ENCODE measurements at regions not wholly inside any gene's neighbourhood (a gene's known extent, or its start where the extent isn't known, plus 50 kb on each side); places are given as distances from the start of the nearest gene placed in this dataset.

- H3K4me3 ChIP-seq, result no peak overlapping the region
- no peaks in the 10 kb centered on the region for H3K4me1 ChIP-seq (ENCODE audit: low read depth)
- H3K36me3 ChIP-seq, result no peaks in the 10 kb centered on the region
- no peak for DNase-seq (ENCODE audit: low read depth in 1 of 2, low spot score in 1 of 2)
- no peak for TF ChIP-seq CTCF (IDR thresholded peaks at IDR 0.05; ENCODE audit: low read depth, low read length)
- no peak overlapping the region for H3K27ac ChIP-seq
- H3K27me3 ChIP-seq, result no peaks in the 10 kb centered on the region
- no peaks in the 10 kb centered on the region for H3K9me3 ChIP-seq (ENCODE audit: low read depth)
These were observed 138.9 kb upstream of the DCC start for GRCh38 chr18:52200921-52201663.

DNA sequence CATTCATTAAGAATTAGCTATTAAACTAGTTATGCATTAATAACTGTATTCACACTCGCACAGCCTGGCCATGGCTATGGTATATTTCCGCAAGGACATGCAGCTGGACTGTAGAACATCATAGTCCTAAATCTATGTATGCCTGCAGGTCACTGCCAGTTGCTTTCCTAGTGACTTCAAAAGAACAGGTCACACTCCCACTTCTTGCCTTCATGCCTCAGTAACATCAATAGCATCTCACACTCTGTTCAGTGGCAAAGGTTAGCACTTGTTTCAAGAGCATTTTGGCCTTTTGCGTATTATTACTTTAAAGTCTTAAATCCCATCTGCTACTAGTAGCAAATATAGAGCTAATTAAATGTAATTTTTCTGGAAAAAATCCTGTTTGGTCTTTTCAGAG lies 131.4 kb upstream of the DCC start:
- Histone ChIP-seq H3K9me3 (ENCODE audit: low read depth) (no peaks in the 10 kb centered on the region), H3K27me3 (no peaks in the 10 kb centered on the region), H3K36me3 (no peaks in the 10 kb centered on the region), H3K27ac (no peak overlapping the region), H3K4me3 (no peak overlapping the region), H3K4me1 (ENCODE audit: low read depth) (peaks cover 10% of the 10 kb centered on the region)
- TF ChIP-seq CTCF (IDR thresholded peaks at IDR 0.05; ENCODE audit: low read depth, low read length), result no peak
- DNase-seq (ENCODE audit: low read depth in 1 of 2, low spot score in 1 of 2), result no peak

- no peak for TF ChIP-seq CTCF (IDR thresholded peaks at IDR 0.05; ENCODE audit: low read depth, low read length)
- H3K27ac ChIP-seq, result no peak overlapping the region
These were observed 123.9 kb upstream of the DCC start for GRCh38 chr18:52216109-52216508.

GRCh38 chr18:52216666-52217065 lies 123.3 kb upstream of the DCC start:
- H3K27ac ChIP-seq, result no peak overlapping the region
- TF ChIP-seq CTCF (IDR thresholded peaks at IDR 0.05; ENCODE audit: low read depth, low read length), result no peak
- H3K36me3 ChIP-seq, result no peaks in the 10 kb centered on the region
- no peak overlapping the region for H3K4me3 ChIP-seq
- no peaks in the 10 kb centered on the region for H3K27me3 ChIP-seq
- DNase-seq (ENCODE audit: low read depth in 1 of 2, low spot score in 1 of 2), result peak in 1 of 2 donors; percentile 57
- H3K4me1 ChIP-seq (ENCODE audit: low read depth), result peaks cover 5% of the 10 kb centered on the region
- no peaks in the 10 kb centered on the region for H3K9me3 ChIP-seq (ENCODE audit: low read depth)

More at GRCh38 chr18:52216109-52216508, 123.9 kb upstream of the DCC start:
- peaks cover 5% of the 10 kb centered on the region for H3K4me1 ChIP-seq (ENCODE audit: low read depth)
- H3K36me3 ChIP-seq, result no peaks in the 10 kb centered on the region
- H3K4me3 ChIP-seq, result no peak overlapping the region
- no peaks in the 10 kb centered on the region for H3K27me3 ChIP-seq
- DNase-seq (ENCODE audit: low read depth in 1 of 2, low spot score in 1 of 2), result no peak
- no peaks in the 10 kb centered on the region for H3K9me3 ChIP-seq (ENCODE audit: low read depth)

- H3K36me3 ChIP-seq, result no peaks in the 10 kb centered on the region
- no peaks in the 10 kb centered on the region for H3K9me3 ChIP-seq (ENCODE audit: low read depth)
- H3K27me3 ChIP-seq, result no peaks in the 10 kb centered on the region
- no peak overlapping the region for H3K27ac ChIP-seq
- DNase-seq (ENCODE audit: low read depth in 1 of 2, low spot score in 1 of 2), result peak in 1 of 2 donors; percentile 4
- peaks cover 5% of the 10 kb centered on the region for H3K4me1 ChIP-seq (ENCODE audit: low read depth)
- TF ChIP-seq CTCF (IDR thresholded peaks at IDR 0.05; ENCODE audit: low read depth, low read length), result no peak
- no peak overlapping the region for H3K4me3 ChIP-seq
These were observed 120.9 kb upstream of the DCC start for GRCh38 chr18:52219102-52219501.
